Activated B cell treated with CpG ODN at 0.5 μM for 24 hours (primary cell): ENCODE measurements at regions not wholly inside any gene's neighbourhood (a gene's known extent, or its start where the extent isn't known, plus 50 kb on each side); places are given as distances from the start of the nearest gene placed in this dataset.

Source experiments
- ATAC-seq: fragments of 200-7000 bp; cut with Tn5 transposase; one replicate; pipeline ENCODE4 v1.10.0; 2021; ENCODE audit warnings: low read depth, mild to moderate bottlenecking, moderate library complexity
- CTCF ChIA-PET: fragments of 350-600 bp; sonication (Branson Sonifier 250); formaldehyde crosslinking; loops from one replicate; lab custom pipeline; 2021; ENCODE audit warnings: antibody characterized with exemption; lab: Charles Lee
- POLR2A ChIA-PET: fragments of 350-600 bp; sonication (Branson Sonifier 250); formaldehyde crosslinking; loops from one replicate; lab custom pipeline; 2021; ENCODE audit warnings: antibody characterized with exemption; lab: Charles Lee
- DNase-seq: peaks from one replicate; pipeline ENCODE4 v3.0.0; 2022
- H3K27ac Mint-ChIP-seq: one replicate; pipeline ENCODE4 v1.8.0; 2020; ENCODE audit warnings: mixed read lengths
- H3K27me3 Mint-ChIP-seq: one replicate; pipeline ENCODE4 v1.8.0; 2021; ENCODE audit warnings: mixed read lengths
- H3K36me3 Mint-ChIP-seq: one replicate; pipeline ENCODE4 v1.8.0; 2021; ENCODE audit warnings: low read depth, mixed read lengths
- H3K4me1 Mint-ChIP-seq: one replicate; pipeline ENCODE4 v1.8.0; 2021; ENCODE audit warnings: mixed read lengths
- H3K4me3 Mint-ChIP-seq: one replicate; pipeline ENCODE4 v1.8.0; 2020; ENCODE audit warnings: mild to moderate bottlenecking, mixed read lengths
- H3K9me3 Mint-ChIP-seq: one replicate; pipeline ENCODE4 v1.8.0; 2020; ENCODE audit warnings: mixed read lengths
- intact Hi-C: fragments of 100-400 bp; cut with micrococcal nuclease; formaldehyde crosslinking; loops from one replicate; pipeline ENCODE4 v1.15.1; 2024
- TF ChIP-seq, protein P1 (sequence below): fragments of 200-600 bp; IDR thresholded peaks from one replicate; pipeline ENCODE4 v1.8.0; 2022; ENCODE audit warnings: antibody characterized with exemption, mild to moderate bottlenecking

DNA sequence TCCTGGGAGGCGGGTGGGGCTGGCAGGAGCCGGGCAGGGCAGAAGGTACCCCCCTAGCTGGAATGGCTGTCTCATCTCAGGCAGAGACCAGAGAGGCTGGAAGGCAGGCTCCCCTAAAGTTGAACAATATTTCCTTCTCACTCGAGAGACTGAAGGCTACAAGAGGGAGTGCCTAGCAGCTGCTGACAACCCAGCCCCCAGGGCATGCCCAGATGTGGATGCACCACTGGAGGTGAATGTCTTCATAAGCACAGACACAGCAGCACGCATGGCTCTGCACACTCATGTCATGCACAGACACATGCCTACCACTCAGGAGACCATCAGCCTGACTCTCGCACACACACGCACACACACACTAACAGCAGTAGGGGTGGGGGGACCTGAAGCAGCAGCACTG lies 179.0 kb downstream of the CCT6B start:
- Mint-ChIP-seq H3K27ac (no peak overlapping the region), H3K4me3 (no peak overlapping the region), H3K36me3 (no peaks in the 10 kb centered on the region), H3K9me3 (no peaks in the 10 kb centered on the region), H3K4me1 (no peaks in the 10 kb centered on the region), H3K27me3 (peaks cover 2% of the 10 kb centered on the region)
- ATAC-seq (no peak), DNase-seq (no peak)
- ChIA-PET CTCF (no interaction called here), POLR2A (no interaction called here)
- intact Hi-C loops: no loop called here
- TF ChIP-seq, protein P1, sequence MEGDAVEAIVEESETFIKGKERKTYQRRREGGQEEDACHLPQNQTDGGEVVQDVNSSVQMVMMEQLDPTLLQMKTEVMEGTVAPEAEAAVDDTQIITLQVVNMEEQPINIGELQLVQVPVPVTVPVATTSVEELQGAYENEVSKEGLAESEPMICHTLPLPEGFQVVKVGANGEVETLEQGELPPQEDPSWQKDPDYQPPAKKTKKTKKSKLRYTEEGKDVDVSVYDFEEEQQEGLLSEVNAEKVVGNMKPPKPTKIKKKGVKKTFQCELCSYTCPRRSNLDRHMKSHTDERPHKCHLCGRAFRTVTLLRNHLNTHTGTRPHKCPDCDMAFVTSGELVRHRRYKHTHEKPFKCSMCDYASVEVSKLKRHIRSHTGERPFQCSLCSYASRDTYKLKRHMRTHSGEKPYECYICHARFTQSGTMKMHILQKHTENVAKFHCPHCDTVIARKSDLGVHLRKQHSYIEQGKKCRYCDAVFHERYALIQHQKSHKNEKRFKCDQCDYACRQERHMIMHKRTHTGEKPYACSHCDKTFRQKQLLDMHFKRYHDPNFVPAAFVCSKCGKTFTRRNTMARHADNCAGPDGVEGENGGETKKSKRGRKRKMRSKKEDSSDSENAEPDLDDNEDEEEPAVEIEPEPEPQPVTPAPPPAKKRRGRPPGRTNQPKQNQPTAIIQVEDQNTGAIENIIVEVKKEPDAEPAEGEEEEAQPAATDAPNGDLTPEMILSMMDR: no peak

DNA sequence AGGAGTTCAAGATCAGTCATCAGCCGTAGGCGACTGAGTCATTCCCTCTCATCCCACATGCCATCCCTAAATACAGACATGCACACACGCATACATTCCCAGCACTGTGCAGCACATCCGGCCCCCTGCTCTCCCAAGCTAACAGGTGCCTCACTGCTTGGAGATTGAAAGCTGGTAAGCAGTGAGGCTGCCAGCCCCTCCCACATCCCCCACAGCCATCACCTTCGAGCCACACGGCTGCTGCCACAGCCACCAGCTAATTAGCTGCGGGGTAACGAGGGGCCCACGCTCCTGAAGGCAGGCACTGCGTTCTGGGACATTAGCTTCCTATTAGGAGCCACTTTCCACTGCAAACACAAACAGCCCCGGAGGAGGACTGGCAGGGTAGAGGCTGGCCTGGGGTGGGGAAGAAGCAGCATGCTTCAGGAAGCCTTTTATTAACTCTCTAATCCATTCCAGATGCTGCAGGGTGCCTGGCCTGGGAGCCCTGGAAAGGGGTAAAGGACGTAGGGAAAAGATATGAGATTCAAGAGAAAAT lies 179.6 kb downstream of the CCT6B start:
- CTCF ChIA-PET: no interaction called here
- no peak for DNase-seq
- H3K4me1 Mint-ChIP-seq: no peaks in the 10 kb centered on the region
- intact Hi-C loops: no loop called here
- no peaks in the 10 kb centered on the region for H3K9me3 Mint-ChIP-seq
- no peak overlapping the region for H3K27ac Mint-ChIP-seq
- TF ChIP-seq, protein P1: no peak
- no peak for ATAC-seq
- peaks cover 2% of the 10 kb centered on the region for H3K27me3 Mint-ChIP-seq
- POLR2A ChIA-PET: no interaction called here
- no peak overlapping the region for H3K4me3 Mint-ChIP-seq
- no peaks in the 10 kb centered on the region for H3K36me3 Mint-ChIP-seq

DNA sequence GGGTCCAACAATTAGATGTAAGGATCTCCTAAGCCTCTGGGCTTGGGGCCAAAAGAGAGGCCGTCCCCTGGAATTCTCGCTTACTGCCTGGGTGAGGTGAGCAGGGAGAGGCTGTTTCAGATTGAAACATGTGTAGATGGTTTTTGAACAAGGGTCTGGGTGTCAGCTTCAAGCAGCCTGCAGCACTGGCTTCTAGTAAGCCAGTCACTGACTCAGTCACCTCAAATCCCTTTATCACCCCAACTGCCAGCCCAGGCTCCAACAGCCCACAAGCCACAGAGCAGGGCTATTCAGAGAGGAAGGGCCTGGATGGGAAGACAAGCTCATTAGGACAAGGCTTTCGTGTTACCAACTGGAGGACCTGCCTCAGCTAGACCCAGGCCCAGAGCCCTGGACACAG lies 180.2 kb downstream of the CCT6B start:
- ATAC-seq: no peak
- Mint-ChIP-seq H3K9me3 (no peaks in the 10 kb centered on the region), H3K4me3 (no peak overlapping the region)

DNA sequence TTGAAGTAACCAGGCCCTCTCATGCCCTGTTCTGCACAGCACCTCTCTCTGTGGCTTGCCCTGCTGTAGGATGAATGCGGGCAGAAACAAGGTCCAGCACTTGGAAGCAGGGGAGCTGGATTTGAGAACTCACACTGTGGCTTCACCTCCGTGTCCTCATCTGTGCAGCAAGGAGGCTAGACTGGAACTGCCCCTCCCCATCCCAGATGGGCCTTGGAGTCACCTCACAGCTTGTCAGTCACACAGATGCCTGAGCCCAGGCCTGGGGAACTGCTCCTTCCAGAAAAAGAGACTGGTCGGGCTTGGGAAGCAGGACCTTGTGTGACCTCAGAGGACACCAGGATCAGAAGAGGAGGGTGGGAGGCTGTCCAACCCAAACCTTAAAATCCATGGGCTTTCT lies 180.8 kb downstream of the CCT6B start:
- H3K27ac Mint-ChIP-seq: no peak overlapping the region
- peaks cover 6% of the 10 kb centered on the region for H3K27me3 Mint-ChIP-seq
- POLR2A ChIA-PET: no interaction called here
- DNase-seq: no peak
- TF ChIP-seq, protein P1: no peak
- H3K4me3 Mint-ChIP-seq: no peak overlapping the region
- CTCF ChIA-PET: no interaction called here
- intact Hi-C loops: no loop called here
- no peaks in the 10 kb centered on the region for H3K36me3 Mint-ChIP-seq
- no peaks in the 10 kb centered on the region for H3K4me1 Mint-ChIP-seq
- no peaks in the 10 kb centered on the region for H3K9me3 Mint-ChIP-seq
- no peak for ATAC-seq

More for the DNA sequence above, 180.2 kb downstream of the CCT6B start:
- TF ChIP-seq, protein P1: no peak
- no peaks in the 10 kb centered on the region for H3K4me1 Mint-ChIP-seq
- intact Hi-C loops: no loop called here
- ChIA-PET POLR2A (no interaction called here), CTCF (no interaction called here)
- H3K36me3 Mint-ChIP-seq: no peaks in the 10 kb centered on the region
- no peak for DNase-seq
- H3K27ac Mint-ChIP-seq: no peak overlapping the region
- H3K27me3 Mint-ChIP-seq: peaks cover 3% of the 10 kb centered on the region

DNA sequence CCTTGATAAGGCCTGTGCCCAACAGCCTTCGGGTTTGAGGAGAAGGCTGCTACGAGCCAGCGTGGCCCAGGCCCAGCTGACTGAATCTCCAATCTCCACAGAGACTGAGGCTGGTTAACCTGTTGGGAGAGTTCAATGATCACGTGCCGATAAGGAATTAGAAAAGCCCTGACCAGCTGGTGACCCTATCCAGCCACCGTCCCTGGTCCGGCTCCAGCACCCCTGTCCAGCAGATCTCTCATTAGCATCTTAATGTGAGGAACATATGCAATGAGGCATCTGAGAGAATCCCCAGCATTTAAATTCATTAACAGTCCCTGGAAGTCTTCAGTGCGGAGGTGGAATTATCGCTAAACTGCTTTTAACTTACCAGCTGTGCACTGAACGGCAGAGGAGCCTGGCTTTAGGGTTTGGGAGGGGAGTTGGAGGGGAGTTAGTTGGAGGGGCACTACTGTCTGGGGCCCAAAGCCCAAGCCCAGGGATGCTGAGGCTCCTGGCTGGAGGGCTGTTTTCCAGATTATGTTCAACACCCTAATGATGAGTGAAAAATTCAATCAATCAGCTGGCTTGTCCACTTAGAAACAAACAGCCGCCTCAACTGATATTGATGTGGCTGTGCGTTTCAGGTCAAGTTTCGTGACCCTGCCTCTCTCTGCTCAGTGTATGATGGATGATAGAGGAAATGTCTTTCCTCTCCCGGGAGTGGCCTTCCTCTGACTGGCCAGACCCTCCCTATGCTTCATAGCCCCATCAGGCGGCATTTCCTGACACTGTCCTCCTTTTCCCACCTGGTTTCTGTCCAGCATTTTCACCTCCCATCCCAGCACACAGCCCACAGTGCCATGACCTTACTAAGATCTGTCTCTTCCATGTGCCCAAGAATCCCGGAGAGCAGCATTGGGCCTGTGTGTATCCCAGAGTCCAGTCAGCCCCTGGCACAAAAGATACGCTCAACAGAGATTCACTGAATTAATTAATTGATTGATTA lies 184.5 kb downstream of the CCT6B start:
- CTCF ChIA-PET: no interaction called here
- TF ChIP-seq, protein P1: no peak
- Mint-ChIP-seq H3K9me3 (no peaks in the 10 kb centered on the region), H3K27me3 (peaks cover 19% of the 10 kb centered on the region), H3K4me1 (no peaks in the 10 kb centered on the region), H3K27ac (no peak overlapping the region), H3K36me3 (no peaks in the 10 kb centered on the region), H3K4me3 (no peak overlapping the region)
- POLR2A ChIA-PET: no interaction called here
- intact Hi-C loops: no loop called here
- DNase-seq: no peak
- ATAC-seq: no peak
